OCI-M1 (cell line): ENCODE measurements at regions not wholly inside any gene's neighbourhood (a gene's known extent, or its start where the extent isn't known, plus 50 kb on each side); places are given as distances from the start of the nearest gene placed in this dataset.

ENCODE experiments used
- DNase-seq: peaks from one replicate; lab custom pipeline; 2025; lab: John Stamatoyannopoulos, UW

- DNase-seq, result no peak
Measured at GRCh38 chr14:83558946-83559345, 1971.0 kb upstream of the FLRT2 start.

GRCh38 chr14:83559721-83560120, 1970.2 kb upstream of the FLRT2 start:
- no peak for DNase-seq

GRCh38 chr14:83561261-83561660, 1968.7 kb upstream of the FLRT2 start:
- DNase-seq, result no peak

GRCh38 chr14:83566567-83566966, 1963.4 kb upstream of the FLRT2 start:
- DNase-seq, result no peak

- DNase-seq, result no peak
Measured at GRCh38 chr14:83568141-83568540, 1961.8 kb upstream of the FLRT2 start.

GRCh38 chr14:83575301-83575700, 1954.6 kb upstream of the FLRT2 start:
- DNase-seq, result peak; percentile 59

GRCh38 chr14:83583201-83583600, 1946.7 kb upstream of the FLRT2 start:
- no peak for DNase-seq

- DNase-seq, result no peak
Measured at GRCh38 chr14:83594874-83595273, 1935.1 kb upstream of the FLRT2 start.

- DNase-seq, result no peak
Measured at GRCh38 chr14:83607682-83608081, 1922.3 kb upstream of the FLRT2 start.

- DNase-seq, result no peak
Measured at GRCh38 chr14:83611491-83611890, 1918.5 kb upstream of the FLRT2 start.

GRCh38 chr14:83611906-83612390, 1918.0 kb upstream of the FLRT2 start:
- DNase-seq, result no peak

GRCh38 chr14:83614956-83615355, 1915.0 kb upstream of the FLRT2 start:
- no peak for DNase-seq

- no peak for DNase-seq
Measured at GRCh38 chr14:83624541-83624940, 1905.4 kb upstream of the FLRT2 start.

- peak; percentile 68 for DNase-seq
Measured at GRCh38 chr14:83632375-83632774, 1897.6 kb upstream of the FLRT2 start.

GRCh38 chr14:83638748-83639504, 1891.0 kb upstream of the FLRT2 start:
- peak; percentile 30 for DNase-seq

- DNase-seq, result peak; percentile 44
Measured at GRCh38 chr14:83639505-83639875, 1890.5 kb upstream of the FLRT2 start.

GRCh38 chr14:83646228-83646627, 1883.7 kb upstream of the FLRT2 start:
- DNase-seq, result no peak

- no peak for DNase-seq
Measured at GRCh38 chr14:83660597-83660996, 1869.3 kb upstream of the FLRT2 start.

- DNase-seq, result no peak
Measured at GRCh38 chr14:83664389-83664788, 1865.6 kb upstream of the FLRT2 start.

GRCh38 chr14:83689265-83689664, 1840.7 kb upstream of the FLRT2 start:
- no peak for DNase-seq

- no peak for DNase-seq
Measured at GRCh38 chr14:83697099-83697498, 1832.8 kb upstream of the FLRT2 start.

- DNase-seq, result no peak
Measured at GRCh38 chr14:83702619-83703018, 1827.3 kb upstream of the FLRT2 start.

- no peak for DNase-seq
Measured at GRCh38 chr14:83706231-83706954, 1823.6 kb upstream of the FLRT2 start.
